K562 (cell line): ENCODE measurements at regions not wholly inside any gene's neighbourhood (a gene's known extent, or its start where the extent isn't known, plus 50 kb on each side); places are given as distances from the start of the nearest gene placed in this dataset.

Source experiments
- ATAC-seq: fragments of 200-7000 bp; cut with Tn5 transposase; 3 replicates; pipeline ENCODE4 v1.9.1; 2020; ENCODE audit warnings: moderate library complexity
- BruUV-seq: library from RNA; stranded (reverse); fragments of 400-500 nt; replicated peaks from 2 replicates; lab custom pipeline; 2021; lab: Mats Ljungman, UMichigan
- CTCF ChIA-PET: fragments of 300-600 bp; formaldehyde crosslinking; extraction: SDS; loops from one replicate; lab custom pipeline; 2021; ENCODE audit warnings: low intra/inter-chr PET ratio; lab: Yijun Ruan, JAX
- POLR2A ChIA-PET: fragments of 300-600, 350-650 bp; sonication (Branson Sonifier 250); formaldehyde crosslinking; extraction: SDS; loops from one replicate; lab custom pipeline; 2021; ENCODE audit warnings: antibody characterized with exemption, inconsistent platforms; lab: Yijun Ruan, JAX
- DNase-seq, 4 experiments: peaks; one replicate each; pipeline versions ENCODE4 v3.0.0 to v3.0.0-alpha.2; 2011 to 2018; ENCODE audit warnings: low spot score in 3 of 4, mixed read lengths in 3 of 4; ENCODE audit errors: extremely low read depth in 1 of 4
- FAIRE-seq: peaks from 2 replicates; lab custom pipeline; 2011; peaks lifted over from hg19 to GRCh38; lab: Jason Lieb, UNC
- H2AFZ ChIP-seq: 2 replicates; pipeline ENCODE4 v1.6.0; 2011; ENCODE audit warnings: low read depth, low read length, control low read depth, inconsistent platforms
- H3K27ac ChIP-seq: fragments of 200-600 bp; 3 replicates; pipeline ENCODE4 v1.8.0; 2011; ENCODE audit warnings: low read depth, mild to moderate bottlenecking, control low read depth, inconsistent platforms, low read length, moderate library complexity, mixed read lengths; ENCODE audit errors: extremely low read depth
- H3K27me3 ChIP-seq, 2 experiments: fragments of 300-600 bp in 1 of 2; 2 replicates in 1 of 2; 3 replicates in 1 of 2; pipeline versions ENCODE4 v1.6.0 to v1.8.0; 2011; ENCODE audit warnings: inconsistent platforms in 2 of 2, low read length in 2 of 2, mild to moderate bottlenecking in 1 of 2, mixed read lengths in 1 of 2, moderate library complexity in 1 of 2; ENCODE audit not compliant: control insufficient read depth in 2 of 2, insufficient read depth in 2 of 2
- H3K36me3 ChIP-seq: fragments of 300-600 bp; 3 replicates; pipeline ENCODE4 v1.8.0; 2011; ENCODE audit warnings: mild to moderate bottlenecking, low read length, inconsistent platforms; ENCODE audit not compliant: control insufficient read depth, insufficient read depth
- H3K4me1 ChIP-seq, 2 experiments: fragments of 200-600 bp in 1 of 2; replicated peaks in 1 of 2; 2 replicates in 1 of 2; 3 replicates in 1 of 2; pipeline versions ENCODE4 v1.5.1 to v1.8.0; 2011; ENCODE audit warnings: inconsistent platforms in 2 of 2, low read length in 2 of 2, mild to moderate bottlenecking in 1 of 2, mixed read lengths in 1 of 2, moderate library complexity in 1 of 2; ENCODE audit not compliant: control insufficient read depth in 2 of 2, insufficient read depth in 2 of 2
- H3K4me2 ChIP-seq: 2 replicates; pipeline ENCODE4 v1.6.1; 2011; ENCODE audit warnings: low read length, control low read depth, inconsistent platforms, mixed read lengths; ENCODE audit not compliant: insufficient read depth
- H3K4me3 ChIP-seq: fragments of 200-600 bp; sonication (generic), shearing (Covaris generic); 2 replicates; pipeline ENCODE4 v1.5.1; 2016; ENCODE audit warnings: control low read depth, inconsistent platforms
- H3K79me2 ChIP-seq: fragments of 200-600 bp; 3 replicates; pipeline ENCODE4 v1.8.0; 2011; ENCODE audit warnings: low read length, inconsistent platforms; ENCODE audit not compliant: control insufficient read depth, insufficient read depth
- H3K9ac ChIP-seq, 2 experiments: 2 replicates each; pipeline versions ENCODE4 v1.6.0 to v1.6.1; 2011; ENCODE audit warnings: low read depth in 2 of 2, low read length in 2 of 2, control low read depth in 1 of 2, inconsistent platforms in 1 of 2, mild to moderate bottlenecking in 1 of 2, mixed read lengths in 1 of 2; ENCODE audit not compliant: insufficient read depth in 1 of 2
- H3K9me1 ChIP-seq: one replicate; pipeline ENCODE4 v1.6.0; 2011; ENCODE audit warnings: inconsistent platforms, mild to moderate bottlenecking, low read length, moderate library complexity; ENCODE audit not compliant: control insufficient read depth, insufficient read depth
- H3K9me3 ChIP-seq: replicated peaks from 2 replicates; pipeline ENCODE4 v1.5.1; 2011; ENCODE audit warnings: low read depth, low read length, inconsistent platforms; ENCODE audit not compliant: control insufficient read depth, insufficient read depth
- H4K20me1 ChIP-seq: replicated peaks from 2 replicates; pipeline ENCODE4 v1.6.1; 2011; ENCODE audit warnings: low read length, inconsistent platforms, mixed read lengths; ENCODE audit not compliant: control insufficient read depth, insufficient read depth
- ARID1B ChIP-seq: fragments of 450-650 bp; IDR thresholded peaks from 2 replicates; pipeline ENCODE4 v1.6.1; 2016; ENCODE audit warnings: antibody characterized with exemption, mild to moderate bottlenecking, inconsistent platforms
- CAMTA2 ChIP-seq: fragments of 250-450 bp; sonication (Bioruptor Pico); conservative IDR thresholded peaks from 2 replicates; pipeline ENCODE4 v1.5.1; 2022
- CGGBP1 ChIP-seq: fragments of 250-450 bp; sonication (Bioruptor Pico); IDR thresholded peaks from 2 replicates; pipeline ENCODE4 v1.9.0; 2021; ENCODE audit warnings: mild to moderate bottlenecking
- CSDE1 ChIP-seq, 2 experiments: fragments of 450-650 bp; IDR thresholded peaks; 2 replicates each; pipeline ENCODE4 v1.6.1; 2016; ENCODE audit warnings: mild to moderate bottlenecking in 1 of 2
- ETV6 ChIP-seq, 3 experiments: fragments of 150-350 bp in 1 of 3; sonication (generic) in 1 of 3; formaldehyde crosslinking in 1 of 3; IDR thresholded peaks; 2 replicates each; pipeline versions ENCODE4 v1.6.1 to v1.8.0; 2014 to 2022; ENCODE audit warnings: borderline replicate concordance in 2 of 3, low read depth in 2 of 3, antibody characterized with exemption in 1 of 3, low read length in 1 of 3, mild to moderate bottlenecking in 1 of 3, missing genetic modification reagents in 1 of 3
- FOXA1 ChIP-seq: fragments of 450-650 bp; IDR thresholded peaks from 2 replicates; pipeline ENCODE4 v1.6.1; 2016; ENCODE audit warnings: mild to moderate bottlenecking, borderline replicate concordance
- FOXJ3 ChIP-seq: sonication (generic); formaldehyde crosslinking; IDR thresholded peaks from 2 replicates; pipeline ENCODE4 v1.4.0; 2020; ENCODE audit warnings: mild to moderate bottlenecking, missing genetic modification reagents
- FOXK1 ChIP-seq: sonication (generic); formaldehyde crosslinking; IDR thresholded peaks from 2 replicates; pipeline ENCODE4 v1.8.0; 2022; ENCODE audit warnings: missing genetic modification reagents, mild to moderate bottlenecking, borderline replicate concordance
- HDAC1 ChIP-seq, 2 experiments: fragments of 450-650 bp; IDR thresholded peaks; 2 replicates each; pipeline ENCODE4 v1.6.1; 2016 to 2017; ENCODE audit warnings: inconsistent platforms in 1 of 2, mild to moderate bottlenecking in 1 of 2, moderate library complexity in 1 of 2
- HDGF ChIP-seq: fragments of 450-650 bp; IDR thresholded peaks from 2 replicates; pipeline ENCODE4 v1.6.1; 2016
- KDM4B ChIP-seq, 2 experiments: fragments of 450-650 bp in 1 of 2; sonication (generic) in 1 of 2; IDR thresholded peaks; 2 replicates each; pipeline ENCODE4 v1.6.1; 2016 to 2017; ENCODE audit warnings: borderline replicate concordance in 2 of 2, antibody characterized with exemption in 1 of 2, low read depth in 1 of 2, mild to moderate bottlenecking in 1 of 2
- PTRF ChIP-seq: fragments of 450-650 bp; IDR thresholded peaks from 2 replicates; pipeline ENCODE4 v1.6.1; 2016; ENCODE audit warnings: mild to moderate bottlenecking, missing genetic modification characterization, missing compliant biosample characterization
- RBBP5 ChIP-seq: fragments of 200-600 bp; sonication (generic); IDR thresholded peaks from 2 replicates; pipeline ENCODE4 v1.6.1; 2012; ENCODE audit warnings: borderline replicate concordance, mild to moderate bottlenecking, low read length, control low read depth, inconsistent platforms; ENCODE audit not compliant: insufficient read depth, poor library complexity, severe bottlenecking
- XRCC3 ChIP-seq: fragments of 450-650 bp; IDR thresholded peaks from 2 replicates; pipeline ENCODE4 v1.6.1; 2017; ENCODE audit warnings: mild to moderate bottlenecking, moderate library complexity
- ZBTB1 ChIP-seq: sonication (generic); formaldehyde crosslinking; IDR thresholded peaks from 2 replicates; pipeline ENCODE4 v1.8.1; 2023; ENCODE audit warnings: missing genetic modification reagents, low read depth, mild to moderate bottlenecking, borderline replicate concordance
- ZNF217 ChIP-seq: sonication (generic); formaldehyde crosslinking; IDR thresholded peaks from 2 replicates; pipeline ENCODE4 v1.8.0; 2022; ENCODE audit warnings: mild to moderate bottlenecking, missing genetic modification reagents
- ZNF766 ChIP-seq: fragments of 200-800 bp; sonication (Bioruptor generic); conservative IDR thresholded peaks from 2 replicates; pipeline ENCODE4 v1.6.1; 2016; ENCODE audit warnings: missing genetic modification characterization, missing compliant biosample characterization
- ZNF79 ChIP-seq: fragments of 250-450 bp; sonication (Bioruptor Pico); IDR thresholded peaks from 2 replicates; pipeline ENCODE4 v1.4.0; 2020; ENCODE audit warnings: low read depth, mild to moderate bottlenecking, moderate library complexity
- ZNF830 ChIP-seq: fragments of 250-450 bp; sonication (Bioruptor Pico); IDR thresholded peaks from 2 replicates; pipeline ENCODE4 v1.5.0; 2021; ENCODE audit warnings: mild to moderate bottlenecking
- WGBS: fragments of 100-300 bp; shearing (Covaris generic); methylation state at CpG from one replicate; pipeline ENCODE4 v1.1.6; 2016; ENCODE audit warnings: low coverage, mixed read lengths; ENCODE audit not compliant: insufficient coverage; ENCODE audit errors: missing lambda C conversion rate; 5-methylcytosine and 5-hydroxymethylcytosine counted together
- in situ Hi-C: fragments of 300-500 bp; cut with MboI; formaldehyde crosslinking; loops from 4 replicates; pipeline ENCODE4 v1.15.0; 2018; ENCODE audit warnings: inconsistent platforms, mixed read lengths
- intact Hi-C: fragments of 100-400 bp; cut with micrococcal nuclease; formaldehyde crosslinking; loops from 2 replicates; pipeline ENCODE4 v1.14.2; 2022

- TF ChIP-seq PTRF (tag) (no peak), FOXJ3 (CRISPR knock-in tag) (no peak), CAMTA2 (no peak), ZNF79 (CRISPR knock-in tag) (no peak), RBBP5 (no peak), XRCC3 (no peak), HDGF (no peak), CSDE1 (IDR thresholded peaks at IDR 0.05) (no peak)
Observed at GRCh38 chr12:13345722-13346121, 149.2 kb downstream of the EMP1 start (continued).

- ATAC-seq (no peak), FAIRE-seq (no peak), DNase-seq (no peak)
- H3K9ac ChIP-seq: no peak overlapping the region
- H3K27ac ChIP-seq: no peak overlapping the region
- no peak overlapping the region for H3K4me2 ChIP-seq
- no peaks in the 10 kb centered on the region for H3K36me3 ChIP-seq
- H3K79me2 ChIP-seq: no peaks in the 10 kb centered on the region
- intact Hi-C loops (no loop called here), in situ Hi-C loops (no loop called here)
- H3K4me3 ChIP-seq: no peak overlapping the region
- no peak for TF ChIP-seq HDAC1 (IDR thresholded peaks at IDR 0.05)
- no peak for TF ChIP-seq CGGBP1
- no peak for TF ChIP-seq FOXK1 (CRISPR knock-in tag)
- no peak for TF ChIP-seq ZBTB1 (CRISPR knock-in tag)
- no peak for TF ChIP-seq ZNF766 (CRISPR knock-in tag)
- no peak for TF ChIP-seq ARID1B
- no peak for TF ChIP-seq FOXA1
- no peak for TF ChIP-seq KDM4B (IDR thresholded peaks at IDR 0.05; ENCODE audit: borderline replicate concordance in 2 of 2, low read depth in 1 of 2)
- TF ChIP-seq ZNF217 (CRISPR knock-in tag): no peak
- TF ChIP-seq ETV6 (IDR thresholded peaks at IDR 0.05; ENCODE audit: borderline replicate concordance in 1 of 2, low read depth in 2 of 2, low read length in 1 of 2): no peak
- no peak for TF ChIP-seq ETV6 (CRISPR knock-in tag; IDR thresholded peaks at IDR 0.05; ENCODE audit: borderline replicate concordance)
- TF ChIP-seq ZNF830 (CRISPR knock-in tag): no peak
- 0% methylated on average over 1 of the region's 2 CpGs for WGBS
- POLR2A ChIA-PET: no interaction called here
- no peak overlapping the region for H2AFZ ChIP-seq
- no peaks in the 10 kb centered on the region for H3K9me1 ChIP-seq
- H3K9me3 ChIP-seq: no peaks in the 10 kb centered on the region
- BruUV-seq: no TSS peak
- no peaks in the 10 kb centered on the region for H3K4me1 ChIP-seq
- CTCF ChIA-PET: no interaction called here
- no peaks in the 10 kb centered on the region for H4K20me1 ChIP-seq
- no peaks in the 10 kb centered on the region for H3K27me3 ChIP-seq
Observed at GRCh38 chr12:13343375-13343774, 146.8 kb downstream of the EMP1 start.
